ENCODE measurements at regions not wholly inside any gene's neighbourhood (a gene's known extent, or its start where the extent isn't known, plus 50 kb on each side); places are given as distances from the start of the nearest gene placed in this dataset.
"Not testable (repeated sequence)": the region's sequence is repeated elsewhere in the genome, so short reads cannot be mapped to it uniquely, and the experiment has no call there.

DNA sequence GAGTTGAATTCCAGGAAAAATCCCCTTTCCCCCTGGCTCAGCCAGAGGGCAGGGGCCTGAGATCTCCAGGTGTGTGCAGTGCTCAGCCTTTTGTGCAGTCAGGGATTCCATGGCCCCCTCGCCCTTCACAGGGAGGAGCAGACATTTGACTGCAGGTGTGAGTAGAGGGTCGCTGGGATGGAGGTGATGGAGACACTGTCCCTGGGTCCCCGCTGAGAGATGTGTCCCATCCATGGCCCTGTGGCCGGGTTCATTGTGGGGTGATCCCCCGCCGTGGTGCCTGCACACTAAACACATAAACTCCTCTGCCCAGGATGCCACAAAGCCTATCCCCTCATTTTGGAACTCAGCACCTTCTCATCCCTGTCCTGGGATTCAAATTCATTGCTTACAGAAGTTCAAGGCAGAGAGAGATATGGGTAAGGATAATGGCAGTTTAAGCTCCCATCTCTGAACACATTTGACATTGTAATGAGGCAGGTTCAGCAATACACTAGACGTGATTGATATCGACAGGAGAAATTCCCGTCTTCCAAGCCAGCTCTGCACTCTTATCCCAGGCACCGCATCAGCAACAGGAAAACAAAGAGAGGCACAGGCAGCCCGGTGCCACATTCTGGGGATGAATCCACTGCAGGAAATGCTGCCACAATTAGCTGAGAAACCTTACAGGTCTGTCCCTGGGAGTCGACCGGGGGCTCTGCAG, 55.3 kb upstream of the SFSWAP start:
- H3K27me3 Mint-ChIP-seq; H3K36me3 Mint-ChIP-seq; H3K4me3 Mint-ChIP-seq; H3K9me3 Mint-ChIP-seq (ENCODE audit: low read depth); CTCF ChIA-PET; H3K4me1 Mint-ChIP-seq; ATAC-seq; H3K27ac Mint-ChIP-seq; DNase-seq: not testable (repeated sequence)

- H3K36me3 Mint-ChIP-seq, CTCF ChIA-PET, H3K4me3 Mint-ChIP-seq: not testable (repeated sequence)
These were observed 54.1 kb upstream of the SFSWAP start for GRCh38 chr12:131656796-131657195.

DNA sequence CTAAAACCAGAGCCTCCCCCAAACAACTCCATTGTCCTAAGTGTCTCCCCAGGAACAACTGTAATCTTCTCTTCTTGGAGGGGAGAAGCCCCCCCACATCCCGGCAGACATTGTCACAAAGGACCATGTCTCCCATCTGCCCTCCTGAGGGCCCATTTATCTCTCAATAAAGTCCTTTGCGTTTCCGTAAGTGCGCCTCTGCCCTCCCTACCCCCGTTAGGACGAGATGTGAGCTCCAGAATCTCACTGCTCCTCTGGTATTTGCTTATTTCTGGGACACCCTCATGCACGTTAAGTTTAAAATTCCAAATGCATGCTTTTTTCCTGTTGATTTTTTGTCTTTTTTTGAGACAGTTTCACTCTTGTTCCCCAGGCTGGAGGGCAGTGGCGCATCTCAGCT, 52.3 kb upstream of the SFSWAP start:
- H3K4me1 Mint-ChIP-seq; H3K9me3 Mint-ChIP-seq (ENCODE audit: low read depth); DNase-seq; H3K4me3 Mint-ChIP-seq; H3K27ac Mint-ChIP-seq; CTCF ChIA-PET; ATAC-seq; H3K36me3 Mint-ChIP-seq: not testable (repeated sequence)
- peaks cover 13% of the 10 kb centered on the region for H3K27me3 Mint-ChIP-seq

More at GRCh38 chr12:131656796-131657195, 54.1 kb upstream of the SFSWAP start:
- H3K27ac Mint-ChIP-seq; DNase-seq; ATAC-seq; H3K27me3 Mint-ChIP-seq; H3K9me3 Mint-ChIP-seq (ENCODE audit: low read depth); H3K4me1 Mint-ChIP-seq: not testable (repeated sequence)

GRCh38 chr12:131659484-131659883, 51.4 kb upstream of the SFSWAP start:
- DNase-seq; H3K9me3 Mint-ChIP-seq (ENCODE audit: low read depth); H3K36me3 Mint-ChIP-seq; CTCF ChIA-PET; ATAC-seq; H3K4me3 Mint-ChIP-seq; H3K27ac Mint-ChIP-seq; H3K4me1 Mint-ChIP-seq: not testable (repeated sequence)
- H3K27me3 Mint-ChIP-seq, result peaks cover 13% of the 10 kb centered on the region

- DNase-seq; H3K36me3 Mint-ChIP-seq; H3K9me3 Mint-ChIP-seq (ENCODE audit: low read depth); H3K27ac Mint-ChIP-seq; CTCF ChIA-PET; ATAC-seq; H3K4me1 Mint-ChIP-seq; H3K4me3 Mint-ChIP-seq: not testable (repeated sequence)
- peaks cover 13% of the 10 kb centered on the region for H3K27me3 Mint-ChIP-seq
These were observed 50.9 kb upstream of the SFSWAP start for GRCh38 chr12:131659976-131660375.

- peaks cover 13% of the 10 kb centered on the region for H3K27me3 Mint-ChIP-seq
- H3K27ac Mint-ChIP-seq; H3K4me3 Mint-ChIP-seq; ATAC-seq; CTCF ChIA-PET; H3K36me3 Mint-ChIP-seq; H3K4me1 Mint-ChIP-seq; DNase-seq; H3K9me3 Mint-ChIP-seq (ENCODE audit: low read depth): not testable (repeated sequence)
These were observed 50.5 kb upstream of the SFSWAP start for GRCh38 chr12:131660401-131660800.
